Fibroblast of upper back skin (primary cell): ENCODE measurements at regions not wholly inside any gene's neighbourhood (a gene's known extent, or its start where the extent isn't known, plus 50 kb on each side); places are given as distances from the start of the nearest gene placed in this dataset.
"Not testable (repeated sequence)": the region's sequence is repeated elsewhere in the genome, so short reads cannot be mapped to it uniquely, and the experiment has no call there.

Experiments
- DNase-seq: peaks from one replicate; pipeline ENCODE4 v3.0.0-alpha.2; 2013

GRCh38 chr13:38415233-38415632 is 65.6 kb downstream of the UFM1 start:
- DNase-seq = no peak

GRCh38 chr13:38417241-38417640 is 67.6 kb downstream of the UFM1 start:
- DNase-seq = no peak

- peak; percentile 39 for DNase-seq
Observed at GRCh38 chr13:38417727-38418126, 68.1 kb downstream of the UFM1 start.

- DNase-seq = no peak
Observed at GRCh38 chr13:38418286-38418685, 68.6 kb downstream of the UFM1 start.

- no peak for DNase-seq
Observed at GRCh38 chr13:38419312-38419873, 69.7 kb downstream of the UFM1 start.

- DNase-seq = no peak
Observed at GRCh38 chr13:38421590-38422560, 72.2 kb downstream of the UFM1 start.

- peak; percentile 64 for DNase-seq
Observed at GRCh38 chr13:38429916-38430315, 80.3 kb downstream of the UFM1 start.

GRCh38 chr13:38430796-38431195 is 81.1 kb downstream of the UFM1 start:
- peak; percentile 38 for DNase-seq

GRCh38 chr13:38440666-38441065 is 91.0 kb downstream of the UFM1 start:
- no peak for DNase-seq

- no peak for DNase-seq
Observed at GRCh38 chr13:38444904-38445303, 95.3 kb downstream of the UFM1 start.

- DNase-seq = no peak
Observed at GRCh38 chr13:38452656-38453055, 103.0 kb downstream of the UFM1 start.

- DNase-seq = no peak
Observed at GRCh38 chr13:38462605-38463004, 113.0 kb downstream of the UFM1 start.

GRCh38 chr13:38463048-38463447 is 113.4 kb downstream of the UFM1 start:
- no peak for DNase-seq

GRCh38 chr13:38472411-38472810 is 122.8 kb downstream of the UFM1 start:
- not testable (repeated sequence) for DNase-seq

- no peak for DNase-seq
Observed at GRCh38 chr13:38473305-38473704, 123.7 kb downstream of the UFM1 start.

GRCh38 chr13:38477676-38478075 is 128.0 kb downstream of the UFM1 start:
- DNase-seq = no peak

- DNase-seq = no peak
Observed at GRCh38 chr13:38483623-38484022, 134.0 kb downstream of the UFM1 start.

- no peak for DNase-seq
Observed at GRCh38 chr13:38490657-38491056, 141.0 kb downstream of the UFM1 start.

GRCh38 chr13:38494445-38494844 is 144.8 kb downstream of the UFM1 start:
- no peak for DNase-seq

- DNase-seq = no peak
Observed at GRCh38 chr13:38496917-38497316, 147.3 kb downstream of the UFM1 start.

- DNase-seq = no peak
Observed at GRCh38 chr13:38498271-38498670, 148.6 kb downstream of the UFM1 start.

- DNase-seq = no peak
Observed at GRCh38 chr13:38514575-38514974, 164.9 kb downstream of the UFM1 start.

- no peak for DNase-seq
Observed at GRCh38 chr13:38518328-38518727, 168.5 kb upstream of the FREM2 start.

- DNase-seq = no peak
Observed at GRCh38 chr13:38519229-38519911, 167.5 kb upstream of the FREM2 start.
